ENCODE measurements at regions not wholly inside any gene's neighbourhood (a gene's known extent, or its start where the extent isn't known, plus 50 kb on each side); places are given as distances from the start of the nearest gene placed in this dataset.
"Not testable (repeated sequence)": the region's sequence is repeated elsewhere in the genome, so short reads cannot be mapped to it uniquely, and the experiment has no call there.

DNA sequence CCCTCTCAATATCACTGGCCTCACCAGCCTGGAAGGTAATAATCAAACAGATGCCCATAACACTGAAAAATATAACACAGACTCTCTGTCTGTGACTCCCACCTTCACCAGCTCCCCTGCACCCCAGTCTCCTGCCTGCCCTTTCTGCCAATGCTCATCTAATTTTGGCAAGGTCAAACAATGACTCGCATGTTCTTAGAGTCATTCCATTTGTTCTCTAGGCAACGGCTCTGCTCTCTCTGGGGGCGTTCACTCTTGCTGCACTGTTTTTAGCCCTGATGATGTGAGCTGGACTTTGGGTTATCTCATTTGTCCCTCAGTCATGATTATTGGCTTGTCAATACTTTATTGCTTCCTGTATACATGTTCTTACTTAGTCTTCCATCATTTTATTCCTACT is 691.8 kb downstream of the FLRT2 start:
- no peak for DNase-seq (ENCODE audit: low spot score)

DNA sequence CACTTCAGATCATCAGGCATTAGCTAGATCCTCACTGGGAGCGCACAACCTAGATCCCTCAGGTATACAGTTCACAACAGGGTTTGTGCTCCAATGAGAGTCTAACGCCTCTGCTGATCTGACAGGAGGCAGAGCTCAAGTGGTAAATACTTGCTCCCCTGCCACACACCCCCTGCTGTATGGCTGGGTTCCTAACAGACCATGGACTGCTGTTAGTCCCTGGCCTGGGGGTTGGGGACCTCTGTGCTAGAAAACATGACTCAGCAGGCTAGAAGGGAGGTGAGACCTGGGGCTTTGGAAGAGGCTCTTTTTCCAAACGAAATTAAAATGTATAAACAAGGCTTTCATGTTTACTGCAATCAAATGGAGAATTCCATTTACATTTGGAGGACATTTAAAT is 691.1 kb downstream of the FLRT2 start:
- no peak for DNase-seq (ENCODE audit: low spot score)

DNA sequence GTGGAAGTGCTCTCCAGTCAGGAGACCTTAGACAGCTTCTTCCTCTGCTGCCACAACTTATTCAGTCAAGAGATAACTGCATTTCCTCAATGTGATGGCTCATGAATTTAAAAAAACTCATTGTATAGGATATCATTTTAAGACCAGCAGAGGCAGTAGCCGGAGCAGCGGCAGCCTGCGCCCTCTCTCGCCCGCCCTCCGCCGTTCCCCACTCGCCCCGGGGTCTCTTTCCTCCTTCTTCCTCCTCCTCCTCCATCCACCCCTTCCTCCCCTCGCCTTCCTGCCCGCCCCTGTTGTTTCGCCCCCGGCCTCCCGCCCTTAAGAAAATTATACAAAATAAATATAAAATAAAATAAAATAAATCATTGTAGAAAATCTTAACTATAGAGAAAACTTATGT is 687.6 kb downstream of the FLRT2 start:
- DNase-seq (ENCODE audit: low spot score), result no peak

DNA sequence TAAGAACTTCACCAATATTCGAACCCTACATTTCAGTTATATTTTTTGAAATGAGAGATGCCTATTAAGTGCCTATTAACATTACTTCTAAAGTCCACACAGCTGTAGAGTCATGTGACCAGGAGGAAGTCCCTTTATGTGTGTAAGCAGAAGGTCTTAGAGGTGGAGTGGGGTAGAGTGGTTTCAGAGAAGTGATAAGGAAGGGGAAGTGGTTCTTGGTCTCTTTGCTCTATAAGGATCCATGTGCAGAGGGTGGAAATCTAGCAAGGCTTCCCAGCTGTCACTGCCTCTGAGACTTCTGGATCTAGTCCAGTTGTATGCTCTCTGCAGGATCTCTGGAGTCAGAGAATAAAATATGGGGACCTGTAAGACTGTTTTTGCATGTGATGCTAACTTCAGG is 673.9 kb downstream of the FLRT2 start:
- DNase-seq (ENCODE audit: low spot score), result no peak

DNA sequence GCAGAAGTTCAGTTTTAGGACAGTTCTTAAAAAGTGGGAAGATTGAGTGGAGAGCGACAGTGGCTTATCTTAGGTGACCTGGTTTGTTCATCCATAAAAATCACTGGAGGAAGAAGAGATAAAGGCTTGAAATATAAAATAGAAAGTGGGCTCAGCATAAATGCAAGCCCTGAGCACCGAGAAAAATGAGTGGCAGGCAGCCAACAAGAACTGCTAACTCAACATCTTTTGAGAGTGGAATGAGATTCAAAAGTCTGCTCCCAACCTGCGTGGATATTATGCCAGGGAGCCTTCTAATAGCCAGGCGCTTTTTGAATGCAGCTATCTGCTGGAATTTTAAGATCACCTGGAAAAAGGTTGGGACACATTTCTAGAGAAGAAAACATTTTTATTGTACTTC is 666.5 kb downstream of the FLRT2 start:
- no peak for DNase-seq (ENCODE audit: low spot score)

DNA sequence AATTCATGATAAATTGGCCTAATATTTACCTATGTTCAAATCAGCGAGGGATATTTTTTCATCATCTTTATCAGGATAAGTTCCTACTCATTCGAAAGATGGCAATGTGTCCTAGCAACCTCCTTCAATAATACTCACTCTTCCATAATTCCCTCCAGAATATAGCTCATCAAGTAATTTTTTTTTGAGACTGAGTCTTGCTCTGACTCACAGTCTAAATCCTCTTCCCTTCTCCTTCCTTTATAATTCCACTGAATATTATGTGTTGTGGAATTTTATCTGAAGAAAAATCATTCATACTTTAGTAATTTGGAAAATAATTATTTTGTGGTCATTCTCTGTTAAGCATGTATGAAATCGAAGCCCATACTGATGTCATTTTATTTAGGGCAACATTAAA is 663.8 kb downstream of the FLRT2 start:
- no peak for DNase-seq (ENCODE audit: low spot score)

DNA sequence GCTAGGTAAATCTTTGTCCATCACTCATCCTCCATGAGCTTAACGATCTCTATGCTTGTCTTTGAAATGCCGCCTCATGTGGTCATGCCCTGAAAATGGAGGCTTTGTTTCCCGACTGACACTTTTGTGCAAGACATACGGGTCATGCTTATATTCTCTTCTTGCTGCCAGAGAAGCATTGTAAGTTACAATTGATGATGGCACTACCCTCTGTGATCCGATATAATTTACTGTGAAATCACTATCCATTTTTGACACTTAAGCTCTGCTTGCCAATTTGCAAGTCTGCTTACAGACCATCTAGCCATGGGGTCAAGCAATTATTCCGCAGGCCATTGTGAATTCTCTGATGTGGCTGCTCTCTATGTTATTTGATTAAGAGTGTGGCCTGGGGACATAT is 650.0 kb downstream of the FLRT2 start:
- DNase-seq (ENCODE audit: low spot score), result no peak

DNA sequence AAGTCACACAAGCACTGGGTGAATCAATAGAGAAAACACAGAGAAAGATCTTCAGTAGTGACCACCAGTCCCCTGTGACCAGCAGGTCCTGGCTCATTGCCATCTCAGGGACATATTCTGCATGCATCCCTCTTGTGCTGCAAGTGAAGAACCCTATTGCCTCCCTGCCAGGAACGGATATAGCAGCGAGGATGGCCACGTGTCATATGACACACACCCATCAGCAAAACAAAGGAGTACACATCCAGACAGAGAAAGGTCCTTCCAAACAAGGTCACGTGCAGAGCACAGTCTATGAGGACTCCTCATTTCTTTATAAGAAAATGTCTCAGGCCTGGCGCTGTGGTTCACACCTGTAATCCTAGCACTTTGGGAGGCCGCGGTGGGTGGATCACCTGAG is 638.4 kb downstream of the FLRT2 start:
- no peak for DNase-seq (ENCODE audit: low spot score)

DNA sequence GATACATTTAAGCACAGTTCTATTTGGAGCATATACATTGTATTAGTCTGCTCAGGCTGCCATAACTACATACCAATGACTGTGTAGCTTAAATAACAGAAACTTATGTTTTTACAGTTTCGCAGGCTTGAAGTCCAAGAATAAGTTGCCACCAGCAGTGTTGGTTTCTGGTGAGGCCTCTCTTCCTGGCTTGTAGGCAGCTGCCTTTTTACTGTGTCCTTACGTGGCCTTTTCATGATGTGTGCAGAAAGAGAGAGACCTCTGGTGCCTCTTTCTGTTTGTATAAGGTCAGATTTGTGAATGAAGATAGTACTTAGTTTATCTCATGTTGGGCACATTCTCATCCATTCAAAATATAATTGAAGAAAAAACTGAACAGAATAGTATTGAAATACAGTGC is 636.6 kb downstream of the FLRT2 start:
- DNase-seq (ENCODE audit: low spot score), result no peak

DNA sequence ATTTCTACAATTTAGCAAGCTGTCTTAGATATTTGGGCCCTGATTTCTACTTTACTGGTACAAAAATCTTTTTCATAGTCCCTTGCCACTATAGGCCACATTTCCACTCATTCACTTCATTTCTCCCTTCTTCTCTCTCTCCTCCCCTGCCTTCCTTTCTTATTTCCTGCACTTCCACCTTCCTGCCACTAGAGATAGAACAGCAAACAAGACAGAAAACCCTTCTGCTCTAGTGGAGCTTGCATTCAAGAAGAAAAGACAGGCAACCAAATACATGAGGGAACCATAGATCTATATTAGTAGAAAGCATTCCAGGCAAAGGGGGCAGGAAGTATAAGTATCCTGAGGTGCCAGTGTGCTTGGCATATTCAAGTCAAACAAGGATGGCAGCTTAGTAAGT is 623.5 kb downstream of the FLRT2 start:
- DNase-seq (ENCODE audit: low spot score), result no peak

DNA sequence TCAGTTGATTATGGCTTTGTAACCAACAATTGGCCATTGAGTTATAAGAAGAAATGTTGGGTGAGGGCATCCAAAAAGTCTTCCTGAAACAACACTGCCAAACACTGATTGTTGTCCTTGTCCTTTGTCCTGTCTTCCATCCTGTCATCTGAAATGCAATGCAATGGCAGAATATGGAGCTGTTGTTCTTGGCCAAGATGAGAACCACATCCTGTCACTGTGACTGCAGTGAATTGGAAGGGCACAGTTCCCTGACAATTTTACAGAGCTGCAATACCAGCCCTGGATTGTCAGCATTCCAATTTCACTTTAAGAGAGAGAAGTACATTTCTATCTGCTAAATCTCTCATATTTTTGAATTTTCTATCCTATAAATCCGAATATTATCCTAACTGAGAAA is 613.3 kb downstream of the FLRT2 start:
- no peak for DNase-seq (ENCODE audit: low spot score)

DNA sequence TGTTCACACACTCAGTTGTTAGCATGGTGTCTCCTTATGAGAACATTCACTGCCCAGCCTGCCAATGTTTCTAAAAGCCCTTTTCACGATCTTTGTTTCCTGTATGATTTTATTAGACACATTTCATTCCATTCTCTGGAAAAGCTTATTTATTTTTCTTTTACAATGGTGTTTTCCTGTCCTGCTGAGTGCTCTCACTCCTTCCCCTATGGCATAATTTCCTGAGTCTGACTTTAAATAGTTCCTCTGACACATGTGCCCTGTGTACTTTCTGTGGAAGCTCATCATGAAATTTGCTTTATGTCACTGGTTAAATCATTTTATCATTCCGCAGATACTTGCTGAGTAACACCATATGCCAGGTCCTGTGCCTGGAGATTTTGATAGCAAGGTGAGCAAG is 612.0 kb downstream of the FLRT2 start:
- DNase-seq (ENCODE audit: low spot score), result no peak

DNA sequence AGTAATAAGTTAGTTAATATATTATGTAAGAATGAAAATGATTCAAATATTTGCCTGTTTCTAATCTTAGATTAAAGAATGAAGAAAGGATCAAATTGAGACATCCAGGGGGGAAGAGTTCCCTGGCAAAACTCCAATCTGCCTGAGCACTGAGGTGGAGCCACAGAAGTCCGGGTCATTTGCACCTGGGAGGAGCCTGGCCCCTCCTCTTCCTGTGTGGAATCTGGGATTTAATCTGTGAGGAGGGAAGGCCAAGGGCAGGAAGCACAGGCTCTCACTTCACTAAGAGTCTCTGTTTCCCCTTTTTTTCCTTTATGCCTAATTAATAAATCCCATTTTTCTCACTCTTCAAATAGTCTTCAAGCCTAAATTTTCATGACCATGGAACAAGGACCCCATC is 599.5 kb downstream of the FLRT2 start:
- no peak for DNase-seq (ENCODE audit: low spot score)

DNA sequence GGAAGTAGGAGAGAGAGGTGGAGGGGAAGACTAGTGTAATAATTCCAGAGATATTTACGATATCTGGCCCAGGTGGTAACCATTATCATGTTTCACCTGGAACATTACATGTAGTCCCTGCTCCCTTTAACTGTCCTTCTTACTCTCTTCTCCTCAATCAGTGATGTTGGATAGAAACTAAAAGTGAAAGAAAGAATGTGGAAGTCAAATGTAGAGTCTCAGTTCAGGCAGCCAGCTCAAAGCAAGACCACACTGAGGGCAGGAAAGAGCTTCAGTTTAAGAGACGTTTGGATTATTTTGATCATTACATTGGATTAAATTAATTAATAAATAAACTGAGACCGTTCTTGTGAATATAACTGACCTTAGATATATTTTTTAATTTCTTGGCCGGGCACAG is 594.4 kb downstream of the FLRT2 start:
- DNase-seq (ENCODE audit: low spot score), result no peak

DNA sequence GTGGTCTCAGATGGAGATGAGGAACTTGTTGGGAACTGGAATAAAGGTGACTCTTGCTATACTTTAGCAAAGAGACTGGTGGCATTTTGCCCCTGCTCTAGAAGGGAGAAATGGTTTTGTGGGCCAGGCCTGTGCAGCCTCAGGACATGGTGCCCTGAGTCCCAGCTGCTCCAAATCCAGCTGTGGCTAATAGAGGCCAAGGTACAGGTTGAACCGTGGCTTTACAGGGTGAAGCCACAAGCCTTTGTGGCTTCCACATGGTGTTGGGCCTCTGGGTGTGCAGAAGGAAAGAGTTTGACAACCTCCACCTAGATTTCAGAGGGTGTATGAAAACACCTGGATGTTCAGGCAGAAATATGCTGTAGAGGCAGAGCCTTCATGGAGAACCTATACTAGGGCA is 586.0 kb downstream of the FLRT2 start:
- DNase-seq (ENCODE audit: low spot score), result no peak

DNA sequence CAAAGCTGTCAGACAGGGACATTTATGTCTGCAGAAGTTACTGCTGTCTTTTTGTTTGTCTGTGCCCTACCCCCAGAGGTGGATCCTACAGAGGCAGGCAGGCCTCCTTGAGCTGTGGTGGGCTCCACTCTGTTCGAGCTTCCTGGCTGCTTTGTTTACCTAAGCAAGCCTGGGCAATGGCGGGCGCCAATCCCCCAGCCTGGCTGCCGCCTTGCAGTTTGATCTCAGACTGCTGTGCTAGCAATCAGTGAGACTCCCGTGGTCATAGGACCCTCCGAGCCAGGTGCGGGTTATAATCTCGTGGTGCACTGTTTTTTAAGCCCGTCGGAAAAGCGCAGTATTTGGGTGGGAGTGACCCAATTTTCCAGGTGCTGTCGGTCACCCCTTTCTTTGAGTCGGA is 580.9 kb downstream of the FLRT2 start:
- DNase-seq (ENCODE audit: low spot score), result not testable (repeated sequence)

DNA sequence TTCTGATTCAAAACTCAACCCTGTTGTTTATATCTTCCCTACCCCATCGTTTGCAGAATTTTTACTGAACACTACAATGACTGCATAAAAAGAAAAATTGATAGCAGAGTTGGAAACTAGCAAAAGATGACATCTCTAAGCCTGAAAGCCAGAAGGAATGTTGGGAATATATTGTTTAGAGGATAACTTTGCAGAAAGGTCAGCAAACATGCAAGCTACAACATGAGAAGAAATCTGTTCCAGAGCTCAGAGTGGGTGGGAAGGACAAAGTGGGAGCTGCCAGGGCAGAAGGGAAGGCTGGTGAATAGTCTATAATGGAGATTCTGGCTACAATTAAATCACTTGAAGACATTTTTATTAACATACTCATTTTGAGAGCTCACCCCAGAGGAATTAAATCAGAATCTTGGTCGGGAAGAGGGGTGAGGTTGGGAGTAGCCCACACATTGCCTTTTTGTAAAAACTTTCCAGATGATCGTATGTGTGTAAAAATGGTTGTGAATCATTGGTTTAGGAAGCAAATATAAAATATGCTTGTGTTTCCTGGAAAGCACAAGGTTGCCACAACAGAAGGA is 574.8 kb downstream of the FLRT2 start:
- DNase-seq (ENCODE audit: low spot score), result no peak

DNA sequence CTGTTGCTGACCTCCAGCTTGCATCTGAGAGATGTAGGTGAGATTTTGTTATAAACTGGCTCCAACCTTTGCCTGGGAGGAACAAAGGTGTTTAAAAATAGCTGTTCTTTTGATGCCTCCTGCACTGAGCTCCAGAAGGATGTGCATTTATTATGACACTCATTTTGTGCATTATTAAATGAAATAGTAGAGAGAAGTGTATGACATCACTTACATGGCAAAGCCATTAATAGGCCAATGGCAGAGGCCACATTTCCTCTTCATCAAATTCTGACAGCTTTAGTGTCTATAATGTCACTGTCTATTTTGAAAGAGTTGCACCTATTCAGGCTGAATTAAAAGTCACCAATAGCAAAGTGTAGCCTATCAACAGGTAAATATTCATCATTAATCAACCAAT is 564.6 kb downstream of the FLRT2 start:
- no peak for DNase-seq (ENCODE audit: low spot score)

DNA sequence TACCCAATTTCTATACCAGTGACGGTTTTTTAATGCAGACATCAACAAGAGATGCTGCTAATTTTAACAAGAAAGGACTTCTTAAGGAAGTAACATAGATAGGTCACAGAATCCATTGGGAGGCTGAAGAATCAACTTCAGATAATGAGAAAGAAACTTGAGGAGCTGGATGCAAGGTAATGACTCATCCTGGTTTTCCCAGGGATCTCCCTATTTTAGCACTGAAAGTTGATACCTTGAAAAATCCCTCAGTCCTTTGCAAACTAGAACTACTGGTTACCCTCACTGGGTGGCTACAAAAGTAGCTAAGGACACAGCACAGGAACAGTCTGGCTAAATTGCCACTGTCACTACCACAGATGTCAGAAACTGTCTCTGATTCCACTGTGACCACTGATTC is 561.9 kb downstream of the FLRT2 start:
- no peak for DNase-seq (ENCODE audit: low spot score)

DNA sequence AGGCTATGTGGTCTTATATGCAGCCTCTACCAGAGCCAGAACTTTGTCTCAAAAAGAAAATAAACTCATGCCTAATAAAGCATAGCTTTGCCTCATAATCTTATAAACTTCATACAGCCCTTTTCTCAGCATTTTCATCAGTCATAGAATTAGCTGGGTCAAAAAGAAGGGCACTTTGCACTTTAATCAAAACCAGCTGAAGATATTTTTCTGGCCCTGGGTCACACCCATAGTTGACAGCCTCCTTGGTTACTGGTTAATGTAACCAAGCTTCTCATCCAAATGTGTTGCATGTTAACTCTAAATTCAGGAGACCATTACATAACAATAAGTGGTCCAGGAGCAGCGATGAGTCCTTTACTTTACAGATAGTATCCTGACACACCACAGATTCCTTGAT is 558.2 kb downstream of the FLRT2 start:
- no peak for DNase-seq (ENCODE audit: low spot score)

DNA sequence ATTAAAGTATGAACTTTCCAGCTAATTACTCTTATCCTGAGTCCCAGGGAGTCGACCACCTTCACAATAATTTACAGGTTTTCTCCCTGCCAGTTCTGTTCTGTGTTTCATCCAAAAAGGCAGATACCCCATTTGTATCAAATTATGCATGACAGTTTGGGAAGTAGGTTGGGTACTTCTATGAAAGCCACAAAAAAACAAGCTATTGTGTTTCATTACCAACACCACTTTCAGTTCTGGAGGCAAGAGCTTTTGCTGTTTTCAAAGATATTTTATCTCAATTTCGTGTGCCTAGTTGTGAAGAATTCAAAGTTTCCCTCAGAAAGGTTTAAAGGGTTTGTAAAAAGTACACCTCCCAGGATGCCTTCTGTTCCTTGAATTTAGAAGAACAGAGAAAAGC is 557.4 kb downstream of the FLRT2 start:
- no peak for DNase-seq (ENCODE audit: low spot score)

DNA sequence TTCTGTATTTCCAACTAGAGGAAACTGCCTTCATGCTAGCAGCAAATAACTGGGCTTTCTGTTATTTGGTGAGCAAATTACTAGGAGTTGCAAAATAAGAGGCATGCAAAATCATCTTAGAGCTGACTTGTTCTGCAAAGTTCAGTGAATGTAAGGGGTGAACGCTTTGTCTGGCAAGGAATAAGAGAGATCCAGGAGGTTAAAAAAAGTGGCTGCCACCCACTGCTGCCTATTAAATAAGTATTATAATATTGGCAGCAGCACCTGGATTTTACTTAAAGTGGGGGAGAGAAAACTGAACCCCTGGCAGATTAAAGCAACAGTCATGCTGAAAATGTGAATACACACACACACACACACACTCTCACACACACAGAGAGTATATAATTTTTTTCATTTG is 557.0 kb downstream of the FLRT2 start:
- no peak for DNase-seq (ENCODE audit: low spot score)

DNA sequence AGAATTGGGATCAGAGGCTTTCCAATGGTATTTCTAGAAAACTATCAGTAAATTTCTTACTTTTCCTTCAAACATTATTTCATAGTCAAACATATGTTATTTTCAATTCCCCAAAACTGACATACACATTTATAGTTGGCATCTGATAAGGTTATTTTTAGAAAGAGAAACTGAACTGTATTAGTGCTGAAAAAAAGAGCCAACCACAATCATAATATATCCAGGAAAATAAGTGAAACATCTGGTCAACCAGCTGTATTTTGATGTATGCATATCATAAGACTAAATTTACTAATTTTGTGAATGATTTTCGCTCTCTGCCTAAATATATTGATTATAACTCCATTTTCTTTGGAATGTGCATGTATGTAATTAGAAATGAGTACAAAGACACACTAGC is 554.2 kb downstream of the FLRT2 start:
- no peak for DNase-seq (ENCODE audit: low spot score)

DNA sequence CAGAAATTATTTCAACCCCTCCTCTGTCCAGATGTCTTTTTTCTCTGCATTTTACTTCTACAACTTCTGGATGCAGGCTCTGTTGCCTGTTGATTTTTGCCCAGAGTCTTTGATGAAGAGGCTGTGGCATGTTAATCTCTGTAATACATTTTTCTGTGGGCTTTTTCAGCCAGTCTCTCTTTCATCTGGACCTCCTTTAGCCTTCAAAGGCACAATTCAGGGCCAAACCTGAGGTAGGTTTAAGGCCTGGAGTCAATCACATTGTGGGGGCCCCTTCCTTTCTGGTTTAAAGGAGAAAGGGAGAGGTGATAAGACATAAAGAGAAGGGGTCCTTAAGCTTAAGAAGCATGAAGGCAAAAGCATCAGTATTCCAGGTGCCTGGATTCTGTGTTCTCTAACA is 553.7 kb downstream of the FLRT2 start:
- no peak for DNase-seq (ENCODE audit: low spot score)
